ENCODE measurements at regions not wholly inside any gene's neighbourhood (a gene's known extent, or its start where the extent isn't known, plus 50 kb on each side); places are given as distances from the start of the nearest gene placed in this dataset.

DNA sequence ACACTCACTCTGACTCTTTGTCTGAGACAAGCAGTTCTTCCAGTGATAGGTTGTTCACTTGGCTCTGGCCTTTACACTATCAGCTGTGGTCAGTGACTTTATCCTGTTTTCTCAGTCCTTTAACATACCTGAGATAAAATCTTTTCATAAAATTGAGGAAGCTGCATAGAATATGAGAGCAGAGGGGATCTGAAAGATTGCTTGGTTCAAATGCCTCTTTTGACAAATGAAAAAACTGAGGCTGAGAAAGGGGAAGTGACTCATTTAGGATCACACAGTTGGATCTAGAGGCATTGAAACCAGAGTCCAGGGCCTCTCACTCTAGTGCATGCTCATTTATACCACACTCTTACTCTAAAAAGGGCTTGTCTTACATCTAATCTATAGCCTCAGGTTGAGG is 277.0 kb upstream of the TBX18 start:
- TF ChIP-seq CTCF (IDR thresholded peaks at IDR 0.05), result no peak
- no peaks in the 10 kb centered on the region for H3K9me3 ChIP-seq
- DNase-seq (ENCODE audit: low spot score), result no peak
- no peak for ATAC-seq (ENCODE audit: insufficient number of reproducible peaks, low FRiP score, low read depth)
- no peak overlapping the region for H3K27ac ChIP-seq
- no peaks in the 10 kb centered on the region for H3K36me3 ChIP-seq
- no peaks in the 10 kb centered on the region for H3K27me3 ChIP-seq (replicated peaks; ENCODE audit: insufficient read depth)
- H3K4me3 ChIP-seq, result no peak overlapping the region
- H3K4me1 ChIP-seq (ENCODE audit: control insufficient read depth in 1 of 2, low read depth in 2 of 2), result peaks cover 3 to 6% of the 10 kb centered on the region in 2 donors

GRCh38 chr6:85037221-85037620 is 272.8 kb upstream of the TBX18 start:
- no peaks in the 10 kb centered on the region for H3K36me3 ChIP-seq
- no peaks in the 10 kb centered on the region for H3K9me3 ChIP-seq
- no peak for TF ChIP-seq CTCF (IDR thresholded peaks at IDR 0.05)

GRCh38 chr6:85035766-85036165 is 271.4 kb upstream of the TBX18 start:
- no peak overlapping the region for H3K27ac ChIP-seq
- H3K9me3 ChIP-seq, result no peaks in the 10 kb centered on the region
- no peaks in the 10 kb centered on the region for H3K27me3 ChIP-seq (replicated peaks; ENCODE audit: insufficient read depth)
- no peaks in the 10 kb centered on the region for H3K36me3 ChIP-seq
- ATAC-seq (ENCODE audit: insufficient number of reproducible peaks, low FRiP score, low read depth) (no peak), DNase-seq (ENCODE audit: low spot score) (no peak)
- no peak overlapping the region for H3K4me3 ChIP-seq
- no peak for TF ChIP-seq CTCF (IDR thresholded peaks at IDR 0.05)
- H3K4me1 ChIP-seq (ENCODE audit: control insufficient read depth in 1 of 2, low read depth in 2 of 2), result no peaks in the 10 kb centered on the region

More at GRCh38 chr6:85037221-85037620, 272.8 kb upstream of the TBX18 start:
- Histone ChIP-seq H3K4me1 (ENCODE audit: control insufficient read depth in 1 of 2, low read depth in 2 of 2) (no peaks in the 10 kb centered on the region), H3K27me3 (replicated peaks; ENCODE audit: insufficient read depth) (no peaks in the 10 kb centered on the region), H3K4me3 (no peak overlapping the region), H3K27ac (no peak overlapping the region)
- ATAC-seq (ENCODE audit: insufficient number of reproducible peaks, low FRiP score, low read depth) (no peak), DNase-seq (ENCODE audit: low spot score) (no peak)

GRCh38 chr6:85033547-85033946 is 269.1 kb upstream of the TBX18 start:
- no peaks in the 10 kb centered on the region for H3K4me1 ChIP-seq (ENCODE audit: control insufficient read depth in 1 of 2, low read depth in 2 of 2)
- no peaks in the 10 kb centered on the region for H3K27me3 ChIP-seq (replicated peaks; ENCODE audit: insufficient read depth)
- ATAC-seq (ENCODE audit: insufficient number of reproducible peaks, low FRiP score, low read depth), result no peak
- H3K27ac ChIP-seq, result no peak overlapping the region
- no peak for DNase-seq (ENCODE audit: low spot score)
- no peaks in the 10 kb centered on the region for H3K36me3 ChIP-seq
- no peak overlapping the region for H3K4me3 ChIP-seq
- no peak for TF ChIP-seq CTCF (IDR thresholded peaks at IDR 0.05)
- no peaks in the 10 kb centered on the region for H3K9me3 ChIP-seq

- H3K4me1 ChIP-seq (ENCODE audit: control insufficient read depth in 1 of 2, low read depth in 2 of 2), result no peaks in the 10 kb centered on the region
- H3K36me3 ChIP-seq, result no peaks in the 10 kb centered on the region
- no peaks in the 10 kb centered on the region for H3K9me3 ChIP-seq
- H3K27me3 ChIP-seq (replicated peaks; ENCODE audit: insufficient read depth), result no peaks in the 10 kb centered on the region
- ATAC-seq (ENCODE audit: insufficient number of reproducible peaks, low FRiP score, low read depth) (no peak), DNase-seq (ENCODE audit: low spot score) (no peak)
- no peak overlapping the region for H3K4me3 ChIP-seq
- H3K27ac ChIP-seq, result no peak overlapping the region
- no peak for TF ChIP-seq CTCF (IDR thresholded peaks at IDR 0.05)
These were observed 261.6 kb upstream of the TBX18 start for GRCh38 chr6:85026021-85026420.

Measured in thoracic aorta (tissue), 2 donors.